GM06990 (cell line): ENCODE measurements at regions not wholly inside any gene's neighbourhood (a gene's known extent, or its start where the extent isn't known, plus 50 kb on each side); places are given as distances from the start of the nearest gene placed in this dataset.

Source experiments
- DNase-seq: peaks from one replicate; pipeline ENCODE4 v3.0.0-alpha.2; 2011; ENCODE audit not compliant: insufficient read length; ENCODE audit errors: extremely low read depth
- H3K27me3 ChIP-seq: replicated peaks from 2 replicates; pipeline ENCODE4 v1.6.0; 2011; ENCODE audit warnings: low read length; ENCODE audit not compliant: control insufficient read depth, insufficient read depth
- H3K36me3 ChIP-seq: 2 replicates; pipeline ENCODE4 v1.5.1; 2011; ENCODE audit warnings: low read length; ENCODE audit not compliant: control insufficient read depth, insufficient read depth
- H3K4me3 ChIP-seq: replicated peaks from 2 replicates; pipeline ENCODE4 v1.5.1; 2011; ENCODE audit warnings: low read depth, mild to moderate bottlenecking, control low read depth, low read length
- TF ChIP-seq, protein P1 (sequence below): IDR thresholded peaks from 2 replicates; pipeline ENCODE4 v1.5.1; 2011; ENCODE audit warnings: low read length, control low read depth, mild to moderate bottlenecking, inconsistent platforms; ENCODE audit not compliant: insufficient read depth, poor library complexity, severe bottlenecking

DNA sequence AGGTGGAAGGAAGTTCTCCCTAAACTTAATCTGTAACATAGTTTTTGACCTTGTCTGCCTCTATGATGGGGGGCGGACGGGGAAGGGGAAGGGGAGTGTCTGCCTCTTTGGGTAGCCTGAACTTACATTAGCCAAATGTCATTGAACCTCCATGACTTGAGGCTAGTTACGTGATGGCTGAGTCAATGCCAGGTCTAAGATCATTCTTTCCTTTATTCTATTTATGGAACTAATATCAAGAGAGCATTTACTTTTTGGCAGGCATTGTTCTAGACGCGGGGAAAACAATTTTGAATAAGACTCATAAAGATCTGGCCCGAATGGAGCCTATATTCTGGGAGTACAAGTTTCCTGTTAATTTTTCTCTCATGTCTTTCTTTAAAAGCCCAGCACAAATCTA lies 340.7 kb upstream of the C2CD4B start:
- H3K4me3 ChIP-seq, result no peak overlapping the region
- H3K36me3 ChIP-seq, result no peaks in the 10 kb centered on the region
- H3K27me3 ChIP-seq, result no peaks in the 10 kb centered on the region
- TF ChIP-seq, protein P1, sequence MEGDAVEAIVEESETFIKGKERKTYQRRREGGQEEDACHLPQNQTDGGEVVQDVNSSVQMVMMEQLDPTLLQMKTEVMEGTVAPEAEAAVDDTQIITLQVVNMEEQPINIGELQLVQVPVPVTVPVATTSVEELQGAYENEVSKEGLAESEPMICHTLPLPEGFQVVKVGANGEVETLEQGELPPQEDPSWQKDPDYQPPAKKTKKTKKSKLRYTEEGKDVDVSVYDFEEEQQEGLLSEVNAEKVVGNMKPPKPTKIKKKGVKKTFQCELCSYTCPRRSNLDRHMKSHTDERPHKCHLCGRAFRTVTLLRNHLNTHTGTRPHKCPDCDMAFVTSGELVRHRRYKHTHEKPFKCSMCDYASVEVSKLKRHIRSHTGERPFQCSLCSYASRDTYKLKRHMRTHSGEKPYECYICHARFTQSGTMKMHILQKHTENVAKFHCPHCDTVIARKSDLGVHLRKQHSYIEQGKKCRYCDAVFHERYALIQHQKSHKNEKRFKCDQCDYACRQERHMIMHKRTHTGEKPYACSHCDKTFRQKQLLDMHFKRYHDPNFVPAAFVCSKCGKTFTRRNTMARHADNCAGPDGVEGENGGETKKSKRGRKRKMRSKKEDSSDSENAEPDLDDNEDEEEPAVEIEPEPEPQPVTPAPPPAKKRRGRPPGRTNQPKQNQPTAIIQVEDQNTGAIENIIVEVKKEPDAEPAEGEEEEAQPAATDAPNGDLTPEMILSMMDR, result no peak
- DNase-seq, result no peak

DNA sequence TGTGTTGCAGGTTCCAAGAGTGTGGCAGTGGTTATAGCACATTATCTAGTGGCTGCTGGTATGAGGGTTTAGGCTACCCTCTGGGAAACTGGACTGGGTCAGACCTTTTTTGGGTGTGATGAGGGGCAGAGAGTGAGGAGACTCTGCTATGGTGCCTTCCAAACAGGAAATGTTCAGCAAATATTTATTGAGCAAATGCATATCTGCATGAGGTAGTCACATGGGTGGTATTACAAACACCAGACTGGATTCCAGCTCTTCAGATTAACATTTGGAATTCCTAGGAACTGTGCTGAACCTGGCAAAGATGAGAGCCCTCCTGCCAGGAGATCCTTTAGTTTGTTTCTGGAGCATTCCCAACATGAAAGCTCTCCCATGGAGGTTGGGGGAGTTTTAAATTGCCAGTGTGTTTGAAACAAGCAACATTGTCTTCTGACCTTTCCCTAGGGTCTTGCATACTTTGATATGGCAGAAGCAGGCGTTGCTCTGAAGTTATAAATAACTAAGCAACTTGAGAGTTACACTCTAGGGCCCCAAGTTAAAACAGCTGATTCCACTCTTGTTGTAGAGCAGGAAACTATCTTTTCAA lies 341.2 kb upstream of the C2CD4B start:
- Histone ChIP-seq H3K4me3 (no peak overlapping the region), H3K36me3 (no peaks in the 10 kb centered on the region), H3K27me3 (no peaks in the 10 kb centered on the region)
- no peak for DNase-seq
- TF ChIP-seq, protein P1, result no peak

DNA sequence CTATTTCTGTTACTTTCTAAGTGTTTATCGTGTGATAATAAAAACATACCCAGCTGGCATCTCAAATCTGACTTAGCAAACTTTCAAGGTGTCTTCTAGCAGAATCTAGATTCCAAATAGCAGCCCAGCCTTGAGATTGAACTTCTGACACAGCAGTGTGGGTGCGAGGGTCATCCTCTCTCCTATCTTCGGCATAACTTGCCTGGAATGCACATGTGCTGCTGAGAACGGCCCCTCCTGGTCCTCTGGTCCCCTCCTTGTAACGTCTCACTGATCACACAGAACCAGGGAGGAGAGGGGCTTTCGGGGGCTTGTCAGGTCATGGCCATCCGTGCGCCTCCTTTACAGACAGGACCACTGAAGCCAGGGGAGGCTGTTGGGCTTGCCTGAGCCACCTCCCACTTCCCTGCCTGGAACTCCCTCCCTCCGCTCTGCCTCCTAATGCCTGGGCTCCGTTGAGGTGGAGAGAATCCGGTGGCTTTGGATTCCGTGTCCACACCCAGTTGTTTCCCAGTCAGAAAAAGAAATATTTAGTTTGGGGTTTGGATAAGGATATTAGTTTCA lies 344.4 kb upstream of the C2CD4B start:
- TF ChIP-seq, protein P1, result no peak
- H3K27me3 ChIP-seq, result no peaks in the 10 kb centered on the region; the same call in 1 of the 2 replicates
- no peak for DNase-seq
- H3K36me3 ChIP-seq, result no peaks in the 10 kb centered on the region
- H3K4me3 ChIP-seq, result no peak overlapping the region

DNA sequence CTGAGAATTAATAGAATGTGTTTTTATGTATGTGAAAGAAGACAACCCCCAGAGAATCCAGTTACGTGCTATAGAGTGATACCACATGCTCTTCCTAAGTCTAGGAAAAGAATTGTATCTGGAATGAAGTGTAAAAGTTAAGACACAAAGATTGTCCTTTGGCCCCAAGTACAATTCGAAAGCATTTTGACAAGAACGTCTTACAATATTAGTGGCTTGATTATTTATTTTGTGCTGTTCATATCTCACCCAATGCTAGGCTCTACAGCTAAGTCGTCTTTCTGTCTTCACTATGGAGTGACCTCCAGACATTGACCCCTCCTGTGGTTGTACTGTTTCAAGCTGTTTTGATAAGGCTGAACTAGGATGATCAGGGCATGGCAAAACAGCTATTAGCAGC lies 345.7 kb upstream of the C2CD4B start:
- no peak for DNase-seq
- TF ChIP-seq, protein P1, result no peak

DNA sequence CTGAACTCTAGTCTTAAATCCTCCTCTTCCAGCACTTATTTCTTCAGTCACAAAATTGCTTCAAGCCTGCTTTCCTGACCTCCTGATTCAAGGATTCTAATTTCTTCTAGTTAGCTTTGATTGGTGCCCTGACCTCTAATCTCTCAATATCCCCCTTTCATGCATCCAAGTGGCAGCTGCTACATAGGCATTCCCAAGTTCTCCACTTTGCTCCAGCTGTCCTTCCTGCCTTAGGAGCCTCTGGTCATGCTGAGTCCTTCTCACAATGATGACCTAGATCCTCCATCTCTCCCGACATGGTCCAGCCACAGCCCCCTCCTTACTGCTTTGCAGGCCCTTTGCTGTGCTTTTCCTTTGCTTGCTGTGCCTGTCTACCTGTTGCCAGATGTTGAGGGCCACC lies 347.8 kb upstream of the C2CD4B start:
- H3K27me3 ChIP-seq, result no peaks in the 10 kb centered on the region; the same call in 1 of the 2 replicates
- no peak overlapping the region for H3K4me3 ChIP-seq
- TF ChIP-seq, protein P1, result no peak
- DNase-seq, result no peak
- H3K36me3 ChIP-seq, result no peaks in the 10 kb centered on the region

More for the DNA sequence above, 345.7 kb upstream of the C2CD4B start:
- Histone ChIP-seq H3K36me3 (no peaks in the 10 kb centered on the region), H3K27me3 (no peaks in the 10 kb centered on the region; the same call in 1 of the 2 replicates), H3K4me3 (no peak overlapping the region)
